Tibial nerve (tissue), 4 donors: ENCODE measurements at regions not wholly inside any gene's neighbourhood (a gene's known extent, or its start where the extent isn't known, plus 50 kb on each side); places are given as distances from the start of the nearest gene placed in this dataset.

ENCODE experiments used
- EP300 ChIP-seq, 2 donors: sonication (generic); formaldehyde crosslinking; IDR thresholded peaks; one replicate each; pipeline ENCODE4 v1.6.1; 2017; ENCODE audit warnings: antibody characterized with exemption in 2 of 2, mild to moderate bottlenecking in 1 of 2
- POLR2A ChIP-seq, 2 donors: fragments of 450-650 bp; IDR thresholded peaks; one replicate each; pipeline ENCODE4 v1.6.1; 2017; ENCODE audit warnings: antibody characterized with exemption in 2 of 2, mild to moderate bottlenecking in 2 of 2, moderate library complexity in 2 of 2
- TF ChIP-seq, protein P1 (sequence below), 5 experiments: fragments of 200-600 bp in 3 of 5; fragments of 450-650 bp in 2 of 5; sonication (generic) in 3 of 5; IDR thresholded peaks; one replicate each; pipeline ENCODE4 v1.5.1; 2016 to 2019; ENCODE audit warnings: antibody characterized with exemption in 5 of 5, mild to moderate bottlenecking in 3 of 5, moderate library complexity in 2 of 5

DNA sequence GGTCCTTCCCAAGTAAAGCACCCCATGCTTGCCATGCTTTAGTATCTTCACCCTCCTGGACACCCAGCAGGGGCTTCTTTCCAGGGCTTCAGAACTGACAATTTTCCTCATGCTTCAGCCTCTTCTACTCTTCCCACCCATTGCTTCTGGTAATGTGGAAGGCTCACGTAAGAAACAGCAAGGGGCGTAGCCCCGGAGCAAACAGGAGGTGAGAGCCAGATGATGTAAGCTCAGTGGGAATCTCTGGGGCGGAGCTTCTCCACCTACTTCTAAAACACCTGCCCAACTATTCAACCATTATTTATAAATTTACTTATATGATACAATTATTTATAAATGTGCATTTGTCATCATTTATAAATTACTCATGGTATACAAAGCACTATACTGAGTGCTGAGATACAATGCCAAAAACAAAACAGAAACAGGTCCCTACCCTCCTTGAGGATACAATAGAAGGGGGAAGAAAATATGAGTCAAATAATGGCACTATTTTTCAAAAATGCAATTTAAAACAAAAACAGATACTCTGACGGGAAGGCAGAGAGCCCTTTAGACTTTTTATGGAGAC is 140.1 kb upstream of the CAMK1G start:
- TF ChIP-seq, protein P1, sequence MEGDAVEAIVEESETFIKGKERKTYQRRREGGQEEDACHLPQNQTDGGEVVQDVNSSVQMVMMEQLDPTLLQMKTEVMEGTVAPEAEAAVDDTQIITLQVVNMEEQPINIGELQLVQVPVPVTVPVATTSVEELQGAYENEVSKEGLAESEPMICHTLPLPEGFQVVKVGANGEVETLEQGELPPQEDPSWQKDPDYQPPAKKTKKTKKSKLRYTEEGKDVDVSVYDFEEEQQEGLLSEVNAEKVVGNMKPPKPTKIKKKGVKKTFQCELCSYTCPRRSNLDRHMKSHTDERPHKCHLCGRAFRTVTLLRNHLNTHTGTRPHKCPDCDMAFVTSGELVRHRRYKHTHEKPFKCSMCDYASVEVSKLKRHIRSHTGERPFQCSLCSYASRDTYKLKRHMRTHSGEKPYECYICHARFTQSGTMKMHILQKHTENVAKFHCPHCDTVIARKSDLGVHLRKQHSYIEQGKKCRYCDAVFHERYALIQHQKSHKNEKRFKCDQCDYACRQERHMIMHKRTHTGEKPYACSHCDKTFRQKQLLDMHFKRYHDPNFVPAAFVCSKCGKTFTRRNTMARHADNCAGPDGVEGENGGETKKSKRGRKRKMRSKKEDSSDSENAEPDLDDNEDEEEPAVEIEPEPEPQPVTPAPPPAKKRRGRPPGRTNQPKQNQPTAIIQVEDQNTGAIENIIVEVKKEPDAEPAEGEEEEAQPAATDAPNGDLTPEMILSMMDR (IDR thresholded peaks at IDR 0.05): no peak
- TF ChIP-seq POLR2A (IDR thresholded peaks at IDR 0.05): no peak
- no peak for TF ChIP-seq EP300 (IDR thresholded peaks at IDR 0.05)
